ENCODE measurements at regions not wholly inside any gene's neighbourhood (a gene's known extent, or its start where the extent isn't known, plus 50 kb on each side); places are given as distances from the start of the nearest gene placed in this dataset.

- no peaks in the 10 kb centered on the region for H3K4me1 ChIP-seq
- WGBS, 2 donors (ENCODE audit: low coverage in 1 of 2): 75 to 79% methylated on average over 3 to 5 of the region's 5 CpGs
- no peaks in the 10 kb centered on the region for H3K27me3 ChIP-seq
- no peaks in the 10 kb centered on the region for H3K9me3 ChIP-seq
- H3K4me3 ChIP-seq: no peak overlapping the region
- no peak for ATAC-seq
- H3K36me3 ChIP-seq: no peaks in the 10 kb centered on the region
- no peak overlapping the region for H3K27ac ChIP-seq
- TF ChIP-seq EP300 (IDR thresholded peaks at IDR 0.05): no peak
- TF ChIP-seq, protein P1, sequence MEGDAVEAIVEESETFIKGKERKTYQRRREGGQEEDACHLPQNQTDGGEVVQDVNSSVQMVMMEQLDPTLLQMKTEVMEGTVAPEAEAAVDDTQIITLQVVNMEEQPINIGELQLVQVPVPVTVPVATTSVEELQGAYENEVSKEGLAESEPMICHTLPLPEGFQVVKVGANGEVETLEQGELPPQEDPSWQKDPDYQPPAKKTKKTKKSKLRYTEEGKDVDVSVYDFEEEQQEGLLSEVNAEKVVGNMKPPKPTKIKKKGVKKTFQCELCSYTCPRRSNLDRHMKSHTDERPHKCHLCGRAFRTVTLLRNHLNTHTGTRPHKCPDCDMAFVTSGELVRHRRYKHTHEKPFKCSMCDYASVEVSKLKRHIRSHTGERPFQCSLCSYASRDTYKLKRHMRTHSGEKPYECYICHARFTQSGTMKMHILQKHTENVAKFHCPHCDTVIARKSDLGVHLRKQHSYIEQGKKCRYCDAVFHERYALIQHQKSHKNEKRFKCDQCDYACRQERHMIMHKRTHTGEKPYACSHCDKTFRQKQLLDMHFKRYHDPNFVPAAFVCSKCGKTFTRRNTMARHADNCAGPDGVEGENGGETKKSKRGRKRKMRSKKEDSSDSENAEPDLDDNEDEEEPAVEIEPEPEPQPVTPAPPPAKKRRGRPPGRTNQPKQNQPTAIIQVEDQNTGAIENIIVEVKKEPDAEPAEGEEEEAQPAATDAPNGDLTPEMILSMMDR (IDR thresholded peaks at IDR 0.05): no peak
- TF ChIP-seq POLR2AphosphoS5 (IDR thresholded peaks at IDR 0.05): no peak
- no peak for TF ChIP-seq POLR2A (IDR thresholded peaks at IDR 0.05)
Observed at GRCh38 chr2:14927021-14927564, 294.6 kb downstream of the LRATD1 start.

- Histone ChIP-seq H3K4me3 (no peak overlapping the region), H3K9me3 (no peaks in the 10 kb centered on the region), H3K27ac (no peak overlapping the region), H3K4me1 (no peaks in the 10 kb centered on the region), H3K27me3 (no peaks in the 10 kb centered on the region), H3K36me3 (no peaks in the 10 kb centered on the region)
- ATAC-seq: no peak
- WGBS, 2 donors (ENCODE audit: low coverage in 1 of 2): 56 to 82% methylated on average over 1 of the region's 1 CpG
- TF ChIP-seq POLR2A (IDR thresholded peaks at IDR 0.05): no peak
- TF ChIP-seq POLR2AphosphoS5 (IDR thresholded peaks at IDR 0.05): no peak
- TF ChIP-seq, protein P1 (IDR thresholded peaks at IDR 0.05): no peak
- TF ChIP-seq EP300 (IDR thresholded peaks at IDR 0.05): no peak
Observed at GRCh38 chr2:14928056-14928455, 295.5 kb downstream of the LRATD1 start.

DNA sequence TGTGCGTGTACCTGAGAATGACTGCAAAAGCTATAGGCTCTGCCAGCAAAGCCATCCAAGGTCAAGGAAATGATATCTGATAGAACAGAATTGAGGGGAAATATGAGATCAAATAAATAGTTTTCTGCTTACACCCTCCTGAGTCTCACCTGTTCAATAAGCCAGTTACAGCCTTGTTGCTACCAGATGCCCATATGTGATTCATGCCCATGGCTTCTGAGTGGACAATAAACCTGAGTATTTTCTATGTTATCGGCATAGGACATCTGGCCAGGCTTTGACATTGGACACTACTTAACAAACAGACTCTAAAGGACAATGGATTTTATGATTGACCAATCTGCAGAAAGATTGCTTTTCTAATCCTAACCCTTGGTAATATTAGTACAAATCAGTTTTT lies 297.9 kb downstream of the LRATD1 start:
- H3K27ac ChIP-seq: no peak overlapping the region
- H3K9me3 ChIP-seq: no peaks in the 10 kb centered on the region
- H3K4me3 ChIP-seq: no peak overlapping the region
- no peaks in the 10 kb centered on the region for H3K27me3 ChIP-seq
- H3K4me1 ChIP-seq: no peaks in the 10 kb centered on the region
- 90 to 95% methylated on average over 2 of the region's 2 CpGs for WGBS, 2 donors (ENCODE audit: low coverage in 1 of 2)
- H3K36me3 ChIP-seq: no peaks in the 10 kb centered on the region
- TF ChIP-seq POLR2AphosphoS5 (IDR thresholded peaks at IDR 0.05) (no peak), POLR2A (IDR thresholded peaks at IDR 0.05) (no peak), EP300 (IDR thresholded peaks at IDR 0.05) (no peak)
- TF ChIP-seq, protein P1 (IDR thresholded peaks at IDR 0.05): no peak
- ATAC-seq: no peak

GRCh38 chr2:14932285-14932684 lies 299.8 kb downstream of the LRATD1 start:
- Histone ChIP-seq H3K36me3 (no peaks in the 10 kb centered on the region), H3K27me3 (no peaks in the 10 kb centered on the region), H3K4me1 (no peaks in the 10 kb centered on the region), H3K9me3 (peaks cover 0 to 3% (median 0%) of the 10 kb centered on the region in 3 donors), H3K27ac (no peak overlapping the region), H3K4me3 (no peak overlapping the region)
- TF ChIP-seq POLR2AphosphoS5 (IDR thresholded peaks at IDR 0.05) (no peak), POLR2A (IDR thresholded peaks at IDR 0.05) (no peak), EP300 (IDR thresholded peaks at IDR 0.05) (no peak)
- TF ChIP-seq, protein P1 (IDR thresholded peaks at IDR 0.05): no peak
- ATAC-seq: no peak

DNA sequence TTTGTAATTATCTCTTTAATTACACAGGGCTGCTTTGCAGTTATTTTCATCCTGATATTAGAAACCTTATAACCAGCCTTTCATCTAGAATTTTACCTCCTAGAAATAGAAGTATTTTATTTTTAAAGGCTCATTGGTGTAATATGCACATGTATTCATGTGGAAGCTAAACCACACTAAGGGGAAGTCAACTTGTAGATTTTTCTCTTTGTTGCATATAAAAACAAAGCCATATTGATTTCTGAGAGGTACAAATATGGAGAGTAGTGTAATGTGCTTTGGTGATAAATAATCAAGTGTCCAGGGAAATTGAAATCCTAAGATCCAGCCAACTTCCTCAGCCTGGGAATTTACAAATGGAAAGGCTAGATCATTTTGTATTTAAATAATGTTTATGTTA lies 301.2 kb downstream of the LRATD1 start:
- H3K27ac ChIP-seq: no peak overlapping the region
- H3K36me3 ChIP-seq: no peaks in the 10 kb centered on the region
- no peaks in the 10 kb centered on the region for H3K4me1 ChIP-seq
- TF ChIP-seq, protein P1 (IDR thresholded peaks at IDR 0.05): no peak
- TF ChIP-seq EP300 (IDR thresholded peaks at IDR 0.05): no peak
- no peak for TF ChIP-seq POLR2AphosphoS5 (IDR thresholded peaks at IDR 0.05)
- no peak overlapping the region for H3K4me3 ChIP-seq
- H3K9me3 ChIP-seq: peaks cover 0 to 9% (median 0%) of the 10 kb centered on the region in 3 donors
- no peaks in the 10 kb centered on the region for H3K27me3 ChIP-seq
- no peak for ATAC-seq
